MM.1S (cell line): ENCODE measurements at regions not wholly inside any gene's neighbourhood (a gene's known extent, or its start where the extent isn't known, plus 50 kb on each side); places are given as distances from the start of the nearest gene placed in this dataset.

Source experiments
- DNase-seq: peaks from one replicate; pipeline ENCODE4 v3.0.0-alpha.2; 2015
- H2AFZ ChIP-seq: fragments of 300-600 bp; sonication (generic); 2 replicates; pipeline ENCODE4 v1.6.0; 2016; ENCODE audit warnings: antibody characterized with exemption, low read length
- H3F3A ChIP-seq: fragments of 300-600 bp; sonication (generic); 2 replicates; pipeline ENCODE4 v1.6.1; 2016; ENCODE audit warnings: mild to moderate bottlenecking, antibody characterized with exemption, low read length, moderate library complexity, mixed read lengths; ENCODE audit not compliant: insufficient read depth
- H3K27ac ChIP-seq: fragments of 300-600 bp; sonication (generic); 2 replicates; pipeline ENCODE4 v1.5.1; 2016; ENCODE audit warnings: mild to moderate bottlenecking, low read length
- H3K27me3 ChIP-seq: fragments of 300-600 bp; sonication (generic); replicated peaks from 2 replicates; pipeline ENCODE4 v1.6.0; 2016; ENCODE audit warnings: low read length; ENCODE audit not compliant: insufficient read depth
- H3K36me3 ChIP-seq: fragments of 300-600 bp; sonication (generic); replicated peaks from 2 replicates; pipeline ENCODE4 v1.6.1; 2016; ENCODE audit warnings: mild to moderate bottlenecking, low read length, mixed read lengths; ENCODE audit not compliant: insufficient read depth
- H3K4me1 ChIP-seq: fragments of 300-600 bp; sonication (generic); 2 replicates; pipeline ENCODE4 v1.6.1; 2016; ENCODE audit warnings: low read length, mixed read lengths
- H3K4me2 ChIP-seq: fragments of 300-600 bp; sonication (generic); 2 replicates; pipeline ENCODE4 v1.6.0; 2016; ENCODE audit warnings: low read depth, low read length
- H3K4me3 ChIP-seq: fragments of 300-600 bp; sonication (generic); 2 replicates; pipeline ENCODE4 v1.5.1; 2016; ENCODE audit warnings: low read length, mixed read lengths
- H3K79me2 ChIP-seq: fragments of 300-600 bp; sonication (generic); 2 replicates; pipeline ENCODE4 v1.6.1; 2016; ENCODE audit warnings: mixed run types, low read length, mixed read lengths
- H3K9ac ChIP-seq: fragments of 300-600 bp; sonication (generic); 2 replicates; pipeline ENCODE4 v1.6.1; 2016; ENCODE audit warnings: low read length, mixed read lengths
- H3K9me2 ChIP-seq: fragments of 300-600 bp; sonication (generic); replicated peaks from 2 replicates; pipeline ENCODE4 v1.6.1; 2016; ENCODE audit warnings: mild to moderate bottlenecking, low read length, mixed read lengths; ENCODE audit not compliant: insufficient read depth
- H3K9me3 ChIP-seq: fragments of 300-600 bp; sonication (generic); replicated peaks from 2 replicates; pipeline ENCODE4 v1.6.1; 2016; ENCODE audit warnings: mild to moderate bottlenecking, low read length, mixed read lengths; ENCODE audit not compliant: insufficient read depth
- H4K20me1 ChIP-seq: fragments of 300-600 bp; sonication (generic); 2 replicates; pipeline ENCODE4 v1.6.1; 2016; ENCODE audit warnings: mild to moderate bottlenecking, low read length, moderate library complexity, mixed read lengths; ENCODE audit not compliant: insufficient read depth
- CTCF ChIP-seq: fragments of 300-600 bp; sonication (generic); IDR thresholded peaks from 2 replicates; pipeline ENCODE4 v1.5.1; 2016; ENCODE audit warnings: antibody characterized with exemption, low read length, mixed read lengths
- EZH2 ChIP-seq: fragments of 300-600 bp; sonication (generic); optimal IDR thresholded peaks from 2 replicates; pipeline ENCODE3; 2017; ENCODE audit warnings: low read depth, mild to moderate bottlenecking, antibody characterized with exemption, low read length, mixed read lengths
- EZH2phosphoT487 ChIP-seq: fragments of 300-600 bp; sonication (generic); IDR thresholded peaks from 2 replicates; pipeline ENCODE4 v1.6.1; 2018; ENCODE audit warnings: antibody characterized with exemption, low read length

DNA sequence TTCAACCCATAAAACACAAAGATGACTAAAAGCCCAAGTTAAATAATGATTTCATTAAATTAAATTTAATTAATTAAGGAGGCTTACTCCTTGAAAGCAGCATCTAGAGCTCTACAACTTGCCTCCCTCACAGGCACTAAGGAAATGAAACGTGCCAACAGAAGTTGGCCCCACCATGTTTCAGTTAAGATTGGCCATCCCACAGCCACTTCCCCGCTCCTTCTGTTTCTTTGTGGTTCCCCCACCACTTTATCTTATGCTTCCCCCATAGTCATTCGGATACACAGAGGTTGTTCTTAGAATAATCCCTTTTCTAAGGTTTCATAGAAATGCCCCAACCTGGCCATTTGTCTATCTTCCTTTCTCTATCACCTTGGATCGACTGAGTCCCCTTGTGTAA, 101.6 kb upstream of the RIOK3 start:
- Histone ChIP-seq H3K36me3 (no peaks in the 10 kb centered on the region), H3K4me3 (no peak overlapping the region), H3K9me3 (no peaks in the 10 kb centered on the region), H3K9ac (no peak overlapping the region), H4K20me1 (no peaks in the 10 kb centered on the region), H3K4me1 (0 out of 2 replicates have a peak, but pooled peaks cover 5% of the 10 kb centered on the region), H3K27me3 (no peaks in the 10 kb centered on the region), H3K27ac (no peak overlapping the region), H3K4me2 (no peak overlapping the region), H3K79me2 (no peaks in the 10 kb centered on the region), H2AFZ (no peak overlapping the region), H3F3A (no peaks in the 10 kb centered on the region), H3K9me2 (no peaks in the 10 kb centered on the region)
- no peak for DNase-seq
- TF ChIP-seq EZH2phosphoT487 (no peak), EZH2 (no peak), CTCF (no peak)

DNA sequence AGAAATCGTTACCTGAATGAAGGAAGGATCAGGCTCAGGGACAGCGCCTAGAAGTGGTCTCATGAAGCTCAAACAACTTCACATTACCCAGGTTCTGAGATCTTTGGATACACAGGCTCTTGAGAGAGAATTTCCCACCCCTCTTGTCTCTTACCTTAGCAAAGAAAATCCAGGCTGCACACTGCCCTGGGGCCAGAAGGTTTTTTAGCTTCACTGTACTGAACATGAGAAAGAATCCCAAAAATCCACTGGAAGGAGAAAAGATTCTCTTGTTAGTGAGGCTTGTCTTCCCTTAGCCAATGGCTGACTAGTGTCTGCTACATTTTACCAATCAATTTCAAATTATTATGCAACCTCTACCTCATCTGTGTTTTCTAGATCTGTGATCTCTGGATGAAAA, 101.0 kb upstream of the RIOK3 start:
- no peak overlapping the region for H3K27ac ChIP-seq
- H3K9me3 ChIP-seq: no peaks in the 10 kb centered on the region
- no peak for DNase-seq
- no peak overlapping the region for H3K9ac ChIP-seq
- no peak overlapping the region for H3K4me2 ChIP-seq
- no peak overlapping the region for H3K4me3 ChIP-seq
- no peaks in the 10 kb centered on the region for H3K79me2 ChIP-seq
- no peaks in the 10 kb centered on the region for H3K36me3 ChIP-seq
- 0 out of 2 replicates have a peak, but pooled peaks cover 5% of the 10 kb centered on the region for H3K4me1 ChIP-seq
- H3F3A ChIP-seq: no peaks in the 10 kb centered on the region
- no peak overlapping the region for H2AFZ ChIP-seq
- no peak for TF ChIP-seq CTCF
- no peak for TF ChIP-seq EZH2phosphoT487
- no peak for TF ChIP-seq EZH2
- H3K9me2 ChIP-seq: no peaks in the 10 kb centered on the region
- H3K27me3 ChIP-seq: no peaks in the 10 kb centered on the region
- no peaks in the 10 kb centered on the region for H4K20me1 ChIP-seq

DNA sequence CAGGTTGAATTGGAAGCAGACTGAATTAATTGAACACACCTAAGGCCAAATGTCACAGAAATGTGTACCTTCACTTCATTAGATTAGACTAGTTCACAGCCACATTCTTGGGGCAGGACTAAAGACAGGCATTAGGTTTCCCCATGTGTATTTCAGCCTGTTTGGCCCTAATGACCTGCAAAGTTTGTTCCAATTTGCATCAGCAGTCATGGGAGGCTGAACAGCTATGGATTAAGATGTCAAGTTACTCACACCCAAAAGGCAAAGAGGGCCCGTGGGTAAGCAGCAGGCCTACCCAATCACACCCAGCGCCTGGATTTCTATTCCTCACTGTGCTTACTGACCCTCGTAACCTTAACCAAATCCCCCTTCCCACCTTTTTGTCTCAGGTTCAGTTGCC, 99.6 kb upstream of the RIOK3 start:
- no peak overlapping the region for H3K9ac ChIP-seq
- TF ChIP-seq CTCF (no peak), EZH2 (no peak), EZH2phosphoT487 (no peak)
- no peak overlapping the region for H3K4me2 ChIP-seq

More for the DNA sequence above, 99.6 kb upstream of the RIOK3 start:
- no peak overlapping the region for H3K4me3 ChIP-seq
- peaks cover 11% of the 10 kb centered on the region for H3F3A ChIP-seq
- no peaks in the 10 kb centered on the region for H3K36me3 ChIP-seq
- no peaks in the 10 kb centered on the region; the same call in 1 of the 2 replicates for H3K79me2 ChIP-seq
- H3K27ac ChIP-seq: no peak overlapping the region
- H3K9me2 ChIP-seq: no peaks in the 10 kb centered on the region
- H3K9me3 ChIP-seq: no peaks in the 10 kb centered on the region
- H4K20me1 ChIP-seq: no peaks in the 10 kb centered on the region
- peaks cover 16% of the 10 kb centered on the region for H3K4me1 ChIP-seq
- H2AFZ ChIP-seq: no peak overlapping the region
- H3K27me3 ChIP-seq: no peaks in the 10 kb centered on the region
- no peak for DNase-seq
